Naive thymus-derived CD4-positive, alpha-beta T cell (primary cell): ENCODE measurements at regions not wholly inside any gene's neighbourhood (a gene's known extent, or its start where the extent isn't known, plus 50 kb on each side); places are given as distances from the start of the nearest gene placed in this dataset.
"Not testable (repeated sequence)": the region's sequence is repeated elsewhere in the genome, so short reads cannot be mapped to it uniquely, and the experiment has no call there.

Experiments used
- ATAC-seq: fragments of 150-1000 bp; cut with Tn5 transposase; 2 replicates; pipeline ENCODE4 v1.10.0; 2021; ENCODE audit warnings: mild to moderate bottlenecking, moderate library complexity
- CTCF ChIA-PET: fragments of 350-600 bp; sonication (Branson Sonifier 250); formaldehyde crosslinking; loops from one replicate; lab custom pipeline; 2021; ENCODE audit warnings: antibody characterized with exemption; lab: Charles Lee
- POLR2A ChIA-PET: fragments of 350-600 bp; sonication (Branson Sonifier 250); formaldehyde crosslinking; loops from one replicate; lab custom pipeline; 2021; ENCODE audit warnings: antibody characterized with exemption, inconsistent platforms; lab: Charles Lee
- DNase-seq, 9 donors: peaks; one replicate each; pipeline versions ENCODE4 v3.0.0 to v3.0.0-alpha.2; 2020 to 2022; ENCODE audit warnings: mixed read lengths in 1 of 9
- H3K27ac ChIP-seq: one replicate; pipeline ENCODE4 v1.7.0; 2013; ENCODE audit warnings: mild to moderate bottlenecking, low read depth, low read length, moderate library complexity
- H3K27me3 ChIP-seq, 2 donors: one replicate each; pipeline ENCODE4 v1.7.0; 2013; ENCODE audit warnings: low read length in 2 of 2, mild to moderate bottlenecking in 2 of 2, moderate library complexity in 2 of 2; ENCODE audit not compliant: control insufficient read depth in 2 of 2, insufficient read depth in 2 of 2
- H3K36me3 ChIP-seq, 3 experiments: 1 replicate in 2 of 3; 2 replicates in 1 of 3; pipeline ENCODE4 v1.7.0; 2013; ENCODE audit warnings: low read length in 3 of 3, mild to moderate bottlenecking in 3 of 3, moderate library complexity in 1 of 3; ENCODE audit not compliant: insufficient read depth in 3 of 3, control insufficient read depth in 2 of 3
- H3K4me1 ChIP-seq, 2 donors: one replicate each; pipeline ENCODE4 v1.7.0; 2013; ENCODE audit warnings: low read length in 2 of 2, mild to moderate bottlenecking in 2 of 2, moderate library complexity in 1 of 2; ENCODE audit not compliant: control insufficient read depth in 2 of 2, insufficient read depth in 2 of 2
- H3K4me3 ChIP-seq: 2 replicates; pipeline ENCODE4 v1.7.0; 2013; ENCODE audit warnings: mild to moderate bottlenecking, low read length
- H3K9me3 ChIP-seq, 3 experiments: 1 replicate in 2 of 3; 2 replicates in 1 of 3; pipeline ENCODE4 v1.7.0; 2013; ENCODE audit warnings: low read length in 3 of 3; ENCODE audit not compliant: control insufficient read depth in 2 of 3
- H3K27ac Mint-ChIP-seq, 9 donors: one replicate each; pipeline ENCODE4 v1.8.0; 2020 to 2022; ENCODE audit warnings: mixed read lengths in 9 of 9, mild to moderate bottlenecking in 8 of 9, moderate library complexity in 5 of 9, inconsistent platforms in 2 of 9
- H3K27me3 Mint-ChIP-seq, 5 donors: one replicate each; pipeline ENCODE4 v1.8.0; 2021 to 2022; ENCODE audit warnings: mixed read lengths in 5 of 5, mild to moderate bottlenecking in 1 of 5
- H3K36me3 Mint-ChIP-seq, 5 donors: one replicate each; pipeline ENCODE4 v1.8.0; 2020 to 2022; ENCODE audit warnings: mixed read lengths in 5 of 5, mild to moderate bottlenecking in 3 of 5, inconsistent platforms in 1 of 5
- H3K4me1 Mint-ChIP-seq, 7 donors: one replicate each; pipeline ENCODE4 v1.8.0; 2020 to 2022; ENCODE audit warnings: mixed read lengths in 7 of 7, mild to moderate bottlenecking in 3 of 7, inconsistent platforms in 1 of 7
- H3K4me3 Mint-ChIP-seq, 10 donors: one replicate each; pipeline ENCODE4 v1.8.0; 2020 to 2022; ENCODE audit warnings: mild to moderate bottlenecking in 10 of 10, mixed read lengths in 10 of 10, moderate library complexity in 6 of 10, inconsistent platforms in 2 of 10
- H3K9me3 Mint-ChIP-seq, 11 donors: one replicate each; pipeline ENCODE4 v1.8.0; 2020 to 2022; ENCODE audit warnings: mixed read lengths in 11 of 11, mild to moderate bottlenecking in 4 of 11, inconsistent platforms in 1 of 11, moderate library complexity in 1 of 11
- intact Hi-C, 2 donors: fragments of 100-400 bp; cut with micrococcal nuclease; formaldehyde crosslinking; loops; one replicate each; pipeline ENCODE4 v1.15.1; 2023

- CTCF ChIA-PET = no interaction called here
- H3K27me3 Mint-ChIP-seq = peaks cover 0 to 2% (median 0%) of the 10 kb centered on the region in 5 donors
- Histone ChIP-seq H3K27me3 (no peaks in the 10 kb centered on the region), H3K27ac (no peak overlapping the region), H3K4me3 (no peak overlapping the region), H3K4me1 (no peaks in the 10 kb centered on the region), H3K36me3 (no peaks in the 10 kb centered on the region), H3K9me3 (peaks cover 0 to 2% (median 0%) of the 10 kb centered on the region in 3 experiments)
- no peaks in the 10 kb centered on the region for H3K36me3 Mint-ChIP-seq
- H3K4me3 Mint-ChIP-seq = no peak overlapping the region
- H3K9me3 Mint-ChIP-seq = peaks cover 0 to 10% (median 3%) of the 10 kb centered on the region in 11 donors
- POLR2A ChIA-PET = no interaction called here
- no peak overlapping the region for H3K27ac Mint-ChIP-seq
- intact Hi-C loops = no loop called here
- no peaks in the 10 kb centered on the region for H3K4me1 Mint-ChIP-seq
- ATAC-seq (no peak), DNase-seq (no peak)
Measured at GRCh38 chr5:3329427-3329826, 266.2 kb upstream of the IRX1 start.

- H3K27ac ChIP-seq = no peak overlapping the region
- peaks cover 0 to 2% (median 0%) of the 10 kb centered on the region in 5 donors for H3K27me3 Mint-ChIP-seq
Measured at GRCh38 chr5:3326841-3327232, 268.8 kb upstream of the IRX1 start.

GRCh38 chr5:3325972-3326840, 269.4 kb upstream of the IRX1 start:
- Mint-ChIP-seq H3K27me3 (peaks cover 0 to 2% (median 0%) of the 10 kb centered on the region in 5 donors), H3K9me3 (peaks cover 0 to 8% (median 0%) of the 10 kb centered on the region in 11 donors), H3K4me3 (no peak overlapping the region), H3K27ac (no peak overlapping the region), H3K4me1 (no peaks in the 10 kb centered on the region), H3K36me3 (no peaks in the 10 kb centered on the region)
- CTCF ChIA-PET = no interaction called here
- Histone ChIP-seq H3K9me3 (peaks cover 0 to 9% (median 0%) of the 10 kb centered on the region in 3 experiments), H3K36me3 (no peaks in the 10 kb centered on the region), H3K4me1 (no peaks in the 10 kb centered on the region), H3K4me3 (no peak overlapping the region), H3K27ac (no peak overlapping the region), H3K27me3 (no peaks in the 10 kb centered on the region)
- ATAC-seq = no peak
- intact Hi-C loops = no loop called here
- no peak for DNase-seq
- POLR2A ChIA-PET = no interaction called here

More at GRCh38 chr5:3326841-3327232, 268.8 kb upstream of the IRX1 start:
- Histone ChIP-seq H3K9me3 (peaks cover 0 to 9% (median 0%) of the 10 kb centered on the region in 3 experiments), H3K27me3 (no peaks in the 10 kb centered on the region), H3K36me3 (no peaks in the 10 kb centered on the region), H3K4me1 (no peaks in the 10 kb centered on the region), H3K4me3 (no peak overlapping the region)
- Mint-ChIP-seq H3K36me3 (no peaks in the 10 kb centered on the region), H3K4me3 (no peak overlapping the region), H3K4me1 (no peaks in the 10 kb centered on the region), H3K9me3 (peaks cover 0 to 10% (median 0%) of the 10 kb centered on the region in 11 donors), H3K27ac (no peak overlapping the region)
- intact Hi-C loops = no loop called here
- ATAC-seq = no peak
- ChIA-PET POLR2A (no interaction called here), CTCF (no interaction called here)
- no peak for DNase-seq

- H3K4me3 Mint-ChIP-seq = no peak overlapping the region
- H3K27ac Mint-ChIP-seq = no peak overlapping the region
- DNase-seq (no peak), ATAC-seq (no peak)
- intact Hi-C loops = no loop called here
- Histone ChIP-seq H3K27me3 (no peaks in the 10 kb centered on the region), H3K4me1 (no peaks in the 10 kb centered on the region), H3K4me3 (no peak overlapping the region), H3K36me3 (no peaks in the 10 kb centered on the region), H3K27ac (no peak overlapping the region), H3K9me3 (peaks cover 0 to 9% (median 0%) of the 10 kb centered on the region in 3 experiments)
- ChIA-PET CTCF (no interaction called here), POLR2A (no interaction called here)
- peaks cover 0 to 2% (median 0%) of the 10 kb centered on the region in 5 donors for H3K27me3 Mint-ChIP-seq
- no peaks in the 10 kb centered on the region for H3K4me1 Mint-ChIP-seq
- peaks cover 0 to 5% (median 0%) of the 10 kb centered on the region in 11 donors for H3K9me3 Mint-ChIP-seq
- no peaks in the 10 kb centered on the region for H3K36me3 Mint-ChIP-seq
Measured at GRCh38 chr5:3325201-3325971, 270.2 kb upstream of the IRX1 start.

- no peaks in the 10 kb centered on the region for H3K4me1 Mint-ChIP-seq
- POLR2A ChIA-PET = no interaction called here
- CTCF ChIA-PET = no interaction called here
Measured at GRCh38 chr5:3324421-3325101, 271.1 kb upstream of the IRX1 start.

GRCh38 chr5:3323966-3324365, 271.7 kb upstream of the IRX1 start:
- H3K27me3 Mint-ChIP-seq, DNase-seq, H3K36me3 Mint-ChIP-seq, H3K27ac Mint-ChIP-seq, H3K4me3 ChIP-seq, H3K9me3 ChIP-seq, H3K4me1 Mint-ChIP-seq, H3K9me3 Mint-ChIP-seq, H3K27ac ChIP-seq, H3K27me3 ChIP-seq, POLR2A ChIA-PET, H3K4me3 Mint-ChIP-seq, intact Hi-C loops, H3K4me1 ChIP-seq, ATAC-seq, CTCF ChIA-PET, H3K36me3 ChIP-seq: not testable (repeated sequence)

More at GRCh38 chr5:3324421-3325101, 271.1 kb upstream of the IRX1 start:
- DNase-seq (no peak), ATAC-seq (no peak)
- no peak overlapping the region for H3K4me3 Mint-ChIP-seq
- Histone ChIP-seq H3K27me3 (no peaks in the 10 kb centered on the region), H3K27ac (no peak overlapping the region), H3K4me3 (no peak overlapping the region), H3K36me3 (no peaks in the 10 kb centered on the region), H3K4me1 (no peaks in the 10 kb centered on the region), H3K9me3 (peaks cover 0 to 9% (median 0%) of the 10 kb centered on the region in 3 experiments)
- no peaks in the 10 kb centered on the region for H3K27me3 Mint-ChIP-seq
- peaks cover 0 to 5% (median 0%) of the 10 kb centered on the region in 11 donors for H3K9me3 Mint-ChIP-seq
- no peak overlapping the region for H3K27ac Mint-ChIP-seq
- no peaks in the 10 kb centered on the region for H3K36me3 Mint-ChIP-seq
- intact Hi-C loops = no loop called here
